HUES48 (cell line): ENCODE measurements at regions not wholly inside any gene's neighbourhood (a gene's known extent, or its start where the extent isn't known, plus 50 kb on each side); places are given as distances from the start of the nearest gene placed in this dataset.
"Not testable (repeated sequence)": the region's sequence is repeated elsewhere in the genome, so short reads cannot be mapped to it uniquely, and the experiment has no call there.

Source experiments
- H3K27ac ChIP-seq: one replicate; pipeline ENCODE4 v1.7.0; 2013; ENCODE audit warnings: low read depth, low read length, inconsistent platforms
- H3K27me3 ChIP-seq: 2 replicates; pipeline ENCODE4 v1.6.1; 2013; ENCODE audit warnings: mild to moderate bottlenecking, low read length; ENCODE audit not compliant: control insufficient read depth, insufficient read depth
- H3K36me3 ChIP-seq: 2 replicates; pipeline ENCODE4 v1.6.1; 2013; ENCODE audit warnings: low read length; ENCODE audit not compliant: control insufficient read depth, insufficient read depth
- H3K4me1 ChIP-seq: 2 replicates; pipeline ENCODE4 v1.6.1; 2013; ENCODE audit warnings: mild to moderate bottlenecking, low read length; ENCODE audit not compliant: control insufficient read depth, insufficient read depth
- H3K4me3 ChIP-seq: 2 replicates; pipeline ENCODE4 v1.5.1; 2013; ENCODE audit warnings: mild to moderate bottlenecking, low read depth, low read length
- H3K9ac ChIP-seq: 2 replicates; pipeline ENCODE4 v1.6.1; 2013; ENCODE audit warnings: mild to moderate bottlenecking, low read depth, low read length, moderate library complexity
- H3K9me3 ChIP-seq: 2 replicates; pipeline ENCODE4 v1.6.1; 2013; ENCODE audit warnings: low read length; ENCODE audit not compliant: control insufficient read depth, insufficient read depth

- H3K4me3 ChIP-seq, result no peak overlapping the region
- H3K9me3 ChIP-seq, result peaks cover 4% of the 10 kb centered on the region
- no peak overlapping the region for H3K9ac ChIP-seq
- peaks cover 24% of the 10 kb centered on the region for H3K4me1 ChIP-seq
- H3K27ac ChIP-seq, result peak overlapping the region; percentile 76
- H3K27me3 ChIP-seq, result no peaks in the 10 kb centered on the region
- no peaks in the 10 kb centered on the region for H3K36me3 ChIP-seq
These were observed 368.4 kb downstream of the OSTF1 start for GRCh38 chr9:75456698-75457097.

- H3K27ac ChIP-seq, result peak overlapping the region; percentile 76
- no peaks in the 10 kb centered on the region for H3K36me3 ChIP-seq
- H3K4me3 ChIP-seq, result no peak overlapping the region
- H3K4me1 ChIP-seq, result peaks cover 27% of the 10 kb centered on the region
- no peaks in the 10 kb centered on the region for H3K27me3 ChIP-seq
- peaks cover 4% of the 10 kb centered on the region for H3K9me3 ChIP-seq
- no peak overlapping the region for H3K9ac ChIP-seq
These were observed 369.2 kb downstream of the OSTF1 start for GRCh38 chr9:75457474-75458011.

- H3K4me1 ChIP-seq, result peaks cover 27% of the 10 kb centered on the region
- not testable (repeated sequence) for H3K27ac ChIP-seq, H3K9me3 ChIP-seq, H3K9ac ChIP-seq, H3K36me3 ChIP-seq, H3K27me3 ChIP-seq, H3K4me3 ChIP-seq
These were observed 371.0 kb downstream of the OSTF1 start for GRCh38 chr9:75459311-75459710.

GRCh38 chr9:75461183-75461582 lies 372.9 kb downstream of the OSTF1 start:
- H3K4me1 ChIP-seq, result peaks cover 27% of the 10 kb centered on the region
- H3K36me3 ChIP-seq, result no peaks in the 10 kb centered on the region
- H3K4me3 ChIP-seq, result no peak overlapping the region
- no peak overlapping the region for H3K9ac ChIP-seq
- no peak overlapping the region for H3K27ac ChIP-seq
- H3K27me3 ChIP-seq, result no peaks in the 10 kb centered on the region
- peaks cover 4% of the 10 kb centered on the region; the same call in 1 of the 2 replicates for H3K9me3 ChIP-seq

GRCh38 chr9:75462866-75463265 lies 374.6 kb downstream of the OSTF1 start:
- H3K27me3 ChIP-seq, result no peaks in the 10 kb centered on the region
- H3K27ac ChIP-seq, result no peak overlapping the region
- H3K9ac ChIP-seq, result no peak overlapping the region
- 0 out of 2 replicates have a peak, but pooled peaks cover 4% of the 10 kb centered on the region for H3K9me3 ChIP-seq
- no peak overlapping the region for H3K4me3 ChIP-seq
- H3K4me1 ChIP-seq, result peaks cover 17% of the 10 kb centered on the region; the same call in 1 of the 2 replicates
- no peaks in the 10 kb centered on the region for H3K36me3 ChIP-seq

GRCh38 chr9:75463871-75464270 lies 375.6 kb downstream of the OSTF1 start:
- Histone ChIP-seq H3K4me1 (peaks cover 12% of the 10 kb centered on the region; the same call in 1 of the 2 replicates), H3K9ac (no peak overlapping the region), H3K27ac (no peak overlapping the region), H3K4me3 (no peak overlapping the region), H3K9me3 (no peaks in the 10 kb centered on the region), H3K36me3 (no peaks in the 10 kb centered on the region), H3K27me3 (no peaks in the 10 kb centered on the region)

- no peak overlapping the region for H3K27ac ChIP-seq
- H3K9ac ChIP-seq, result no peak overlapping the region
- H3K27me3 ChIP-seq, result no peaks in the 10 kb centered on the region
- no peaks in the 10 kb centered on the region for H3K36me3 ChIP-seq
- peaks cover 12% of the 10 kb centered on the region; the same call in 1 of the 2 replicates for H3K4me1 ChIP-seq
- H3K9me3 ChIP-seq, result no peaks in the 10 kb centered on the region
- H3K4me3 ChIP-seq, result no peak overlapping the region
These were observed 376.4 kb downstream of the OSTF1 start for GRCh38 chr9:75464726-75465125.

GRCh38 chr9:75467142-75467541 lies 378.8 kb downstream of the OSTF1 start:
- Histone ChIP-seq H3K27me3 (no peaks in the 10 kb centered on the region), H3K36me3 (no peaks in the 10 kb centered on the region), H3K4me3 (no peak overlapping the region), H3K9me3 (no peaks in the 10 kb centered on the region), H3K4me1 (peaks cover 22% of the 10 kb centered on the region), H3K9ac (no peak overlapping the region), H3K27ac (no peak overlapping the region)

GRCh38 chr9:75471549-75472114 lies 383.3 kb downstream of the OSTF1 start:
- H3K9ac ChIP-seq, result peak overlapping the region; percentile 30; the same call in 1 of the 2 replicates
- peaks cover 27% of the 10 kb centered on the region for H3K4me1 ChIP-seq
- peak overlapping the region; percentile 40 for H3K4me3 ChIP-seq
- no peaks in the 10 kb centered on the region for H3K9me3 ChIP-seq
- no peaks in the 10 kb centered on the region for H3K27me3 ChIP-seq
- peak overlapping the region; percentile 84 for H3K27ac ChIP-seq
- no peaks in the 10 kb centered on the region for H3K36me3 ChIP-seq

GRCh38 chr9:75482566-75482965 lies 394.3 kb downstream of the OSTF1 start:
- no peak overlapping the region for H3K9ac ChIP-seq
- H3K27me3 ChIP-seq, result no peaks in the 10 kb centered on the region
- H3K27ac ChIP-seq, result no peak overlapping the region

GRCh38 chr9:75483636-75484035 lies 395.3 kb downstream of the OSTF1 start:
- Histone ChIP-seq H3K4me1 (no peaks in the 10 kb centered on the region), H3K9me3 (no peaks in the 10 kb centered on the region), H3K27ac (no peak overlapping the region), H3K27me3 (no peaks in the 10 kb centered on the region), H3K4me3 (no peak overlapping the region), H3K9ac (no peak overlapping the region), H3K36me3 (no peaks in the 10 kb centered on the region)

More at GRCh38 chr9:75482566-75482965, 394.3 kb downstream of the OSTF1 start:
- no peaks in the 10 kb centered on the region for H3K4me1 ChIP-seq
- no peak overlapping the region for H3K4me3 ChIP-seq
- H3K36me3 ChIP-seq, result no peaks in the 10 kb centered on the region
- peaks cover 10% of the 10 kb centered on the region; the same call in 1 of the 2 replicates for H3K9me3 ChIP-seq
